ENCODE measurements at regions not wholly inside any gene's neighbourhood (a gene's known extent, or its start where the extent isn't known, plus 50 kb on each side); places are given as distances from the start of the nearest gene placed in this dataset.

DNA sequence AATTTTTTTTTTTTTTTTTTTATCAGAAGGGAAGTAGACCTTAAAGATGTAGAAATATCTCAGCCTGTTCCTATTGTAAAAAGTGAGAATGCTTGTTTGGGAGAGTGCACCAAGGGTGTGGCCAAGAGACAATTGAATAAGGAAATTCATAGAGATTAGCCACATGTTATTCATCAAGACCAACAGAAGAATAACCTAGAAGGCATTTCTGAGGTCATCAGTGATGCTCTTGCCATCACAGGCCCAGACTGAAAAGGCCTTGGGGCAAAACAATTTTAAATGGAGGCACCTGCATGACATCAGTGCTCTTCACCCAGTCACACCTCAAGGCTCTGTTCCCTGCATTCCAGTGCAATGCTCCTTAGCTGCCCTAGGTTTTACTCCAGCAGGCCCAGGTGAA is 2043.3 kb upstream of the PIK3C3 start:
- Histone ChIP-seq H3K36me3 (no peaks in the 10 kb centered on the region), H3K4me1 (no peaks in the 10 kb centered on the region), H3K27me3 (no peaks in the 10 kb centered on the region), H3K9me3 (no peaks in the 10 kb centered on the region), H3K4me3 (no peak overlapping the region), H3K27ac (no peak overlapping the region)
- no peak for DNase-seq (ENCODE audit: low spot score in 2 of 2)
- no peak for TF ChIP-seq POLR2AphosphoS5 (IDR thresholded peaks at IDR 0.05)
- no peak for TF ChIP-seq POLR2A (IDR thresholded peaks at IDR 0.05)
- TF ChIP-seq EP300 (IDR thresholded peaks at IDR 0.05): no peak
- TF ChIP-seq, protein P1, sequence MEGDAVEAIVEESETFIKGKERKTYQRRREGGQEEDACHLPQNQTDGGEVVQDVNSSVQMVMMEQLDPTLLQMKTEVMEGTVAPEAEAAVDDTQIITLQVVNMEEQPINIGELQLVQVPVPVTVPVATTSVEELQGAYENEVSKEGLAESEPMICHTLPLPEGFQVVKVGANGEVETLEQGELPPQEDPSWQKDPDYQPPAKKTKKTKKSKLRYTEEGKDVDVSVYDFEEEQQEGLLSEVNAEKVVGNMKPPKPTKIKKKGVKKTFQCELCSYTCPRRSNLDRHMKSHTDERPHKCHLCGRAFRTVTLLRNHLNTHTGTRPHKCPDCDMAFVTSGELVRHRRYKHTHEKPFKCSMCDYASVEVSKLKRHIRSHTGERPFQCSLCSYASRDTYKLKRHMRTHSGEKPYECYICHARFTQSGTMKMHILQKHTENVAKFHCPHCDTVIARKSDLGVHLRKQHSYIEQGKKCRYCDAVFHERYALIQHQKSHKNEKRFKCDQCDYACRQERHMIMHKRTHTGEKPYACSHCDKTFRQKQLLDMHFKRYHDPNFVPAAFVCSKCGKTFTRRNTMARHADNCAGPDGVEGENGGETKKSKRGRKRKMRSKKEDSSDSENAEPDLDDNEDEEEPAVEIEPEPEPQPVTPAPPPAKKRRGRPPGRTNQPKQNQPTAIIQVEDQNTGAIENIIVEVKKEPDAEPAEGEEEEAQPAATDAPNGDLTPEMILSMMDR (IDR thresholded peaks at IDR 0.05): no peak

DNA sequence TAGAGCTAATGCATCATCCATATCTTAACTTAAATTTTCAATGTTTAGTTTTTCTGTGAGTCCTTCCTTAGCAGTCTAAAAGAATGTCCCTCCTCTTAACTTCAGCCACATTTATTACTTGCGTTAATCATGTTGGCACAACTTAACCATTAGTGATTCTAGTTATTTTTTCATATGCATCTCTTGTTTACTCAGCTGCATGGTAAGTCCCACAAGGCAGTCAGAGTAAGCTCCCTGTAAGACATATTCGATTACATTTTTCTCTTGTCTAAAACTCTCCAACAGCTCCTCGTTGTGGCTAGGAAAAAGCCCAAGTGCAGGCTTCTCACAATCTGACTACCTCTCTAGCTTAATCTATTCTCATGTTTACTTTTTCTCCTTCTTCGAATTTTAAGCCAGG is 2045.3 kb upstream of the PIK3C3 start:
- Histone ChIP-seq H3K36me3 (no peaks in the 10 kb centered on the region), H3K27ac (no peak overlapping the region), H3K4me1 (no peaks in the 10 kb centered on the region), H3K4me3 (no peak overlapping the region), H3K27me3 (no peaks in the 10 kb centered on the region), H3K9me3 (no peaks in the 10 kb centered on the region)
- WGBS: 68% methylated on average over 4 of the region's 4 CpGs
- TF ChIP-seq, protein P1 (IDR thresholded peaks at IDR 0.05): no peak
- TF ChIP-seq POLR2A (IDR thresholded peaks at IDR 0.05): no peak
- no peak for TF ChIP-seq POLR2AphosphoS5 (IDR thresholded peaks at IDR 0.05)
- TF ChIP-seq EP300 (IDR thresholded peaks at IDR 0.05): no peak
- DNase-seq (ENCODE audit: low spot score in 2 of 2): no peak

DNA sequence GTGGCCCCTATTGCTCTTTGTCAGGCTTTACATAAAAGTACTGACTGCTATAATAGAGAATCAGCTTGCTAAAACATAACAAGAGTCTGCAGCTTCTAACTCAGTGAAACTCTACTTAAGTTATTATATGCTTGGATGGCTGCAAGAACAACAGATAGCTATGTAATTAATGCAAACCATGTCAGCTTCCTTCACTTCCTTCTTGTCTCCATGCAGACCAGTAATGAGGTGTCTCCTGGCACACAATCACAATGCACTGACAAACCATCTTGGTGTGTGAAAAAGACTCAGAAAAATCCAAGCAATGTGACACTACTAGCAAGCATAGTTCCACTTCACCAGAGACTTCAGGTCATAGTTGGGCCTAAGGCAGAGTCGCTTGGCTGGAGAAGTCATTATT is 2068.9 kb upstream of the PIK3C3 start:
- 88% methylated on average over 1 of the region's 1 CpG for WGBS
- H3K9me3 ChIP-seq: no peaks in the 10 kb centered on the region

DNA sequence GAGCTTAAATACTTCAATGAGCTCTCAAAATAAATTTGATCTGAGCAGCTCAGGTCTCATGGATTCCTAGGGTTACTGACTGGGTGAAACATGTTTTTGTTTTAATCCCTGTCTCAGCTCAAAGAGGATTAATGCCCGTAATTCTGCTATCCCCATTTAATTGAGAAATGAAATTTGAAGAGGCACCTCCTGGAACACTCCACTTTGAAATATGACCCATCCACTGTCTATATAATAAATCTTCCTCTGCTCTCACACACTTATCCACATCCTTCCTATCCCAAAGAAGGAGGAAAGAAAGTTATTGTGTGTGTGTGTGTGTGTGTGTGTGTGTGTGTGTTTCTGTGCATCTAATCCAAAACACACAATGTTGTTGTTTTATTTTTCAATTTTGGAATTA is 2082.4 kb upstream of the PIK3C3 start:
- H3K4me3 ChIP-seq: no peak overlapping the region
- H3K27ac ChIP-seq: no peak overlapping the region
- H3K9me3 ChIP-seq: no peaks in the 10 kb centered on the region
- 48% methylated on average over 1 of the region's 1 CpG for WGBS
- TF ChIP-seq POLR2AphosphoS5 (IDR thresholded peaks at IDR 0.05): no peak
- TF ChIP-seq EP300 (IDR thresholded peaks at IDR 0.05): no peak
- H3K27me3 ChIP-seq: no peaks in the 10 kb centered on the region
- no peaks in the 10 kb centered on the region for H3K36me3 ChIP-seq
- H3K4me1 ChIP-seq: no peaks in the 10 kb centered on the region
- no peak for DNase-seq (ENCODE audit: low spot score in 2 of 2)

More for the DNA sequence above, 2068.9 kb upstream of the PIK3C3 start:
- H3K4me1 ChIP-seq: no peaks in the 10 kb centered on the region
- H3K27me3 ChIP-seq: no peaks in the 10 kb centered on the region
- H3K36me3 ChIP-seq: no peaks in the 10 kb centered on the region
- H3K4me3 ChIP-seq: no peak overlapping the region
- TF ChIP-seq POLR2AphosphoS5 (IDR thresholded peaks at IDR 0.05) (no peak), EP300 (IDR thresholded peaks at IDR 0.05) (no peak), POLR2A (IDR thresholded peaks at IDR 0.05) (no peak)
- TF ChIP-seq, protein P1 (IDR thresholded peaks at IDR 0.05): no peak
- no peak for DNase-seq (ENCODE audit: low spot score in 2 of 2)
- no peak overlapping the region for H3K27ac ChIP-seq

DNA sequence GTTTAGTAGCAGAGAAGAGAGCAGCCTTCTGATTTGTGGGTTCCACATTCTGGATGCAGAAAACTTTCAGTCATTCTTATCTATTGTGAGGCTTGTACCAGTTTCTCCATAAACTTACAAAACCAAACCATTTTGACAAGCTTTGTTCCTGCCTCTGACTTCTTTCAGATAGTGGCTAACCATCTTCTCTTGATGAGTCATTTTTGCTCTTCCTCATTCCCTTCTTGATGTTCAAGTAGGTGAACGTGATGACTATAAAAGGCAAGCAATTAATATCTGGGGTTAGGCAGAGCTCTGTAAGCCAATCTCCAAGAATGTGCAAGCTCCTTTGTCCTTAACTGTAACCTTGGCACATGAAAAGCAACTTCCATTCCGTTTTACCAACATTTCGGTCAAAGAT is 2083.1 kb upstream of the PIK3C3 start:
- no peak for TF ChIP-seq POLR2A (IDR thresholded peaks at IDR 0.05)
- H3K36me3 ChIP-seq: no peaks in the 10 kb centered on the region
- H3K4me3 ChIP-seq: no peak overlapping the region
- H3K27me3 ChIP-seq: no peaks in the 10 kb centered on the region
- WGBS: 82% methylated on average over 3 of the region's 3 CpGs
- no peak for DNase-seq (ENCODE audit: low spot score in 2 of 2)
- no peaks in the 10 kb centered on the region for H3K4me1 ChIP-seq
- H3K27ac ChIP-seq: no peak overlapping the region
- no peaks in the 10 kb centered on the region for H3K9me3 ChIP-seq

DNA sequence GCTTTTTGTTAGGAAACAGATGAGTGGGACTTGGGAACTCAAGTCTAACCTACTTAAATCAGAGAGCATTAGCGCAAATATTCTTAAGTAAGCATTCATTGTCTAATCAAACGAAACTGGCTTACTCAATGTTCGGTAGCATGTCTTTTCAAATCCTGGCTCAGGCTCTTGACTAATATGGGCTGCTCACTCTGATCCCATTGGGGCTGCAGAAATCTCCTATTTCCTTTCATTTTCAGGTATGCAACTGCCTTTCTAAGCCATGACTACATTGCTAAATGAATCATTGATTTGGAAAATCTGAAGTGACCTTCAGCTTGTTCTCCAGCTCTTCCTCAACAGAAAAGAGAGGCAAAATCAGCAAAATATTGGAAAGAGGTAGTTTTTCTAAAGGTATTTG is 2084.4 kb upstream of the PIK3C3 start:
- H3K36me3 ChIP-seq: no peaks in the 10 kb centered on the region
- no peaks in the 10 kb centered on the region for H3K9me3 ChIP-seq
- no peaks in the 10 kb centered on the region for H3K27me3 ChIP-seq
- no peak overlapping the region for H3K27ac ChIP-seq
- 82% methylated on average over 3 of the region's 3 CpGs for WGBS
- no peak for DNase-seq (ENCODE audit: low spot score in 2 of 2)
- no peak overlapping the region for H3K4me3 ChIP-seq
- no peaks in the 10 kb centered on the region for H3K4me1 ChIP-seq
- TF ChIP-seq POLR2A (IDR thresholded peaks at IDR 0.05) (no peak), POLR2AphosphoS5 (IDR thresholded peaks at IDR 0.05) (no peak)
- TF ChIP-seq, protein P1 (IDR thresholded peaks at IDR 0.05): no peak
